HepG2 (cell line): ENCODE measurements at regions not wholly inside any gene's neighbourhood (a gene's known extent, or its start where the extent isn't known, plus 50 kb on each side); places are given as distances from the start of the nearest gene placed in this dataset.

Experiments
- FIP1L1 ChIP-seq: fragments of 200-400 bp; formaldehyde crosslinking; IDR thresholded peaks from 2 replicates; pipeline ENCODE4 v1.6.1; 2018; ENCODE audit warnings: low read depth, mild to moderate bottlenecking, low read length, moderate library complexity, borderline replicate concordance; ENCODE audit not compliant: insufficient read depth
- FOXM1 ChIP-seq: sonication (generic); formaldehyde crosslinking; IDR thresholded peaks from 2 replicates; pipeline ENCODE4 v1.5.0; 2020; ENCODE audit warnings: missing genetic modification reagents
- GABPB1 ChIP-seq: IDR thresholded peaks from 2 replicates; pipeline ENCODE4 v1.6.1; 2016; ENCODE audit warnings: mild to moderate bottlenecking, missing genetic modification reagents, moderate library complexity, missing compliant biosample characterization
- KDM3A ChIP-seq: IDR thresholded peaks from 2 replicates; pipeline ENCODE4 v1.6.1; 2018; ENCODE audit warnings: low read depth, missing compliant biosample characterization
- MLLT10 ChIP-seq: sonication (generic); formaldehyde crosslinking; IDR thresholded peaks from 2 replicates; pipeline ENCODE4 v1.4.0; 2020; ENCODE audit warnings: missing genetic modification reagents
- PCBP1 ChIP-seq: fragments of 200-400 bp; formaldehyde crosslinking; IDR thresholded peaks from 2 replicates; pipeline ENCODE4 v1.6.1; 2017; ENCODE audit warnings: mild to moderate bottlenecking, low read depth, low read length, borderline replicate concordance
- REL ChIP-seq: sonication (generic); formaldehyde crosslinking; conservative IDR thresholded peaks from 2 replicates; pipeline ENCODE4 v1.8.0; 2022; ENCODE audit warnings: mild to moderate bottlenecking, missing genetic modification reagents, moderate library complexity
- SIX1 ChIP-seq: sonication (generic); formaldehyde crosslinking; IDR thresholded peaks from 2 replicates; pipeline ENCODE4 v1.4.0; 2020; ENCODE audit warnings: missing genetic modification reagents, borderline replicate concordance
- STAT5B ChIP-seq: sonication (generic); formaldehyde crosslinking; IDR thresholded peaks from 2 replicates; pipeline ENCODE4 v1.4.0; 2020; ENCODE audit warnings: missing genetic modification reagents
- TGIF2 ChIP-seq: IDR thresholded peaks from 2 replicates; pipeline ENCODE4 v1.6.1; 2016; ENCODE audit warnings: control low read depth, missing compliant biosample characterization
- ZKSCAN1 ChIP-seq: fragments of 150-350 bp; IDR thresholded peaks from 2 replicates; pipeline ENCODE4 v1.6.1; 2014; ENCODE audit warnings: low read length
- ZNF569 ChIP-seq: sonication (generic); formaldehyde crosslinking; IDR thresholded peaks from 2 replicates; pipeline ENCODE4 v1.5.0; 2020; ENCODE audit warnings: mild to moderate bottlenecking, missing genetic modification reagents, moderate library complexity, borderline replicate concordance
- ZNF839 ChIP-seq: sonication (generic); formaldehyde crosslinking; IDR thresholded peaks from 2 replicates; pipeline ENCODE4 v1.4.0; 2020; ENCODE audit warnings: missing genetic modification reagents, mild to moderate bottlenecking, borderline replicate concordance
- ZSCAN20 ChIP-seq: sonication (generic); formaldehyde crosslinking; IDR thresholded peaks from 2 replicates; pipeline ENCODE4 v1.4.0; 2020; ENCODE audit warnings: missing genetic modification reagents, mild to moderate bottlenecking, borderline replicate concordance
- TF ChIP-seq, protein P1 (sequence below): sonication (generic); formaldehyde crosslinking; IDR thresholded peaks from 2 replicates; pipeline ENCODE4 v1.4.0; 2020; ENCODE audit warnings: missing genetic modification reagents, borderline replicate concordance
- TF ChIP-seq, protein P2 (sequence below): sonication (generic); formaldehyde crosslinking; conservative IDR thresholded peaks from 2 replicates; pipeline ENCODE4 v1.4.0; 2020; ENCODE audit warnings: missing genetic modification reagents

DNA sequence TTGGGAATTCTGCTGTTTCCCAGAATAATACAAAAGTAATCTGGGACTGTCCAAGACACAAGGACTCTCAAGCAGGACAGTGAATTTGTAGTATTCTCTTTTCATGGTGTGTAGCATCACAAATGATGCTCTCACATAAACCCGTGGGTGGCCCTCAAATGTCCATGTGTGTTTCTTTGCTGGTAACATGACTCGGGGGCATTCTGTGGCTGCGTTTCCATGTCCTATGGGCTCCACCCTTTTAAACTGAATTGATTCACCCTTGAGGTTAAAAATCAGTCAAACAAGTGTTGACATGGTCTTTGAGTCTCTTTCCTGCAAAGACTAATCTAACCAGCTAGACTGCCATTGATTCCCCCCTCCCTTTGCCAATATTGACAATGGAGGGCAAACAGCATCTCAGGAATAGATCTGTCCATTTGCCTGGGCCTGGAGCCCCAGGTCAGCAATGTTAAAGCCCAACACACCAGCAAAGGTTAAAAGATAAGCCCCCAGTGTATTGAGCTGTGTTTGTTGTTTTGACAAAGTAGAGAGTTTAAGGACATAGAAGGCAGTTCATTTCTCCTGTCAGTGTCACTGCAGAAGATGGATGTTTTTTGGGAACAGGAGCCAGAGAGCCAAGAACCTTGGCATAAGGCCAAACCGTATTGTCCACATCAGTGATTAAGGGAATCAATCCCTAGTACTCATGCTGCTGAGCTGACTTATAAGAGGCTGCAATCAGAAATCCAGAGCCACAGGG lies 117.1 kb upstream of the COX10 start (continued):
- TF ChIP-seq, protein P1, sequence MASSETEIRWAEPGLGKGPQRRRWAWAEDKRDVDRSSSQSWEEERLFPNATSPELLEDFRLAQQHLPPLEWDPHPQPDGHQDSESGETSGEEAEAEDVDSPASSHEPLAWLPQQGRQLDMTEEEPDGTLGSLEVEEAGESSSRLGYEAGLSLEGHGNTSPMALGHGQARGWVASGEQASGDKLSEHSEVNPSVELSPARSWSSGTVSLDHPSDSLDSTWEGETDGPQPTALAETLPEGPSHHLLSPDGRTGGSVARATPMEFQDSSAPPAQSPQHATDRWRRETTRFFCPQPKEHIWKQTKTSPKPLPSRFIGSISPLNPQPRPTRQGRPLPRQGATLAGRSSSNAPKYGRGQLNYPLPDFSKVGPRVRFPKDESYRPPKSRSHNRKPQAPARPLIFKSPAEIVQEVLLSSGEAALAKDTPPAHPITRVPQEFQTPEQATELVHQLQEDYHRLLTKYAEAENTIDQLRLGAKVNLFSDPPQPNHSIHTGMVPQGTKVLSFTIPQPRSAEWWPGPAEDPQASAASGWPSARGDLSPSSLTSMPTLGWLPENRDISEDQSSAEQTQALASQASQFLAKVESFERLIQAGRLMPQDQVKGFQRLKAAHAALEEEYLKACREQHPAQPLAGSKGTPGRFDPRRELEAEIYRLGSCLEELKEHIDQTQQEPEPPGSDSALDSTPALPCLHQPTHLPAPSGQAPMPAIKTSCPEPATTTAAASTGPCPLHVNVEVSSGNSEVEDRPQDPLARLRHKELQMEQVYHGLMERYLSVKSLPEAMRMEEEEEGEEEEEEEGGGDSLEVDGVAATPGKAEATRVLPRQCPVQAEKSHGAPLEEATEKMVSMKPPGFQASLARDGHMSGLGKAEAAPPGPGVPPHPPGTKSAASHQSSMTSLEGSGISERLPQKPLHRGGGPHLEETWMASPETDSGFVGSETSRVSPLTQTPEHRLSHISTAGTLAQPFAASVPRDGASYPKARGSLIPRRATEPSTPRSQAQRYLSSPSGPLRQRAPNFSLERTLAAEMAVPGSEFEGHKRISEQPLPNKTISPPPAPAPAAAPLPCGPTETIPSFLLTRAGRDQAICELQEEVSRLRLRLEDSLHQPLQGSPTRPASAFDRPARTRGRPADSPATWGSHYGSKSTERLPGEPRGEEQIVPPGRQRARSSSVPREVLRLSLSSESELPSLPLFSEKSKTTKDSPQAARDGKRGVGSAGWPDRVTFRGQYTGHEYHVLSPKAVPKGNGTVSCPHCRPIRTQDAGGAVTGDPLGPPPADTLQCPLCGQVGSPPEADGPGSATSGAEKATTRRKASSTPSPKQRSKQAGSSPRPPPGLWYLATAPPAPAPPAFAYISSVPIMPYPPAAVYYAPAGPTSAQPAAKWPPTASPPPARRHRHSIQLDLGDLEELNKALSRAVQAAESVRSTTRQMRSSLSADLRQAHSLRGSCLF (CRISPR knock-in tag) = no peak
- TF ChIP-seq TGIF2 (CRISPR knock-in tag) (no peak), ZKSCAN1 (no peak), PCBP1 (no peak), FIP1L1 (no peak), ZNF569 (CRISPR knock-in tag) (no peak), GABPB1 (no peak), ZNF839 (no peak), FOXM1 (no peak), MLLT10 (CRISPR knock-in tag) (no peak), REL (no peak), STAT5B (CRISPR knock-in tag) (no peak), KDM3A (CRISPR knock-in tag) (0 out of 2 replicates have a peak, but pooled peaks have one; percentile 58), SIX1 (CRISPR knock-in tag) (peak; percentile 55), ZSCAN20 (CRISPR knock-in tag) (no peak)
- TF ChIP-seq, protein P2, sequence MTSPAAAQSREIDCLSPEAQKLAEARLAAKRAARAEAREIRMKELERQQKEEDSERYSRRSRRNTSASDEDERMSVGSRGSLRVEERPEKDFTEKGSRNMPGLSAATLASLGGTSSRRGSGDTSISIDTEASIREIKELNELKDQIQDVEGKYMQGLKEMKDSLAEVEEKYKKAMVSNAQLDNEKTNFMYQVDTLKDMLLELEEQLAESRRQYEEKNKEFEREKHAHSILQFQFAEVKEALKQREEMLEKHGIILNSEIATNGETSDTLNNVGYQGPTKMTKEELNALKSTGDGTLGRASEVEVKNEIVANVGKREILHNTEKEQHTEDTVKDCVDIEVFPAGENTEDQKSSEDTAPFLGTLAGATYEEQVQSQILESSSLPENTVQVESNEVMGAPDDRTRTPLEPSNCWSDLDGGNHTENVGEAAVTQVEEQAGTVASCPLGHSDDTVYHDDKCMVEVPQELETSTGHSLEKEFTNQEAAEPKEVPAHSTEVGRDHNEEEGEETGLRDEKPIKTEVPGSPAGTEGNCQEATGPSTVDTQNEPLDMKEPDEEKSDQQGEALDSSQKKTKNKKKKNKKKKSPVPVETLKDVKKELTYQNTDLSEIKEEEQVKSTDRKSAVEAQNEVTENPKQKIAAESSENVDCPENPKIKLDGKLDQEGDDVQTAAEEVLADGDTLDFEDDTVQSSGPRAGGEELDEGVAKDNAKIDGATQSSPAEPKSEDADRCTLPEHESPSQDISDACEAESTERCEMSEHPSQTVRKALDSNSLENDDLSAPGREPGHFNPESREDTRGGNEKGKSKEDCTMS (CRISPR knock-in tag) = no peak
